Stimulated activated CD8-positive, alpha-beta memory T cell treated with anti-CD3 and anti-CD28 coated beads, Interleukin-7, amount 100 ng/mL, for 48 hours (primary cell): ENCODE measurements at regions not wholly inside any gene's neighbourhood (a gene's known extent, or its start where the extent isn't known, plus 50 kb on each side); places are given as distances from the start of the nearest gene placed in this dataset.
"Not testable (repeated sequence)": the region's sequence is repeated elsewhere in the genome, so short reads cannot be mapped to it uniquely, and the experiment has no call there.

Experiments used
- DNase-seq, 2 donors: peaks; one replicate each; pipeline ENCODE4 v3.0.0-alpha.2; 2020; ENCODE audit warnings: low read depth in 1 of 2; ENCODE audit errors: extremely low read depth in 1 of 2

GRCh38 chr6:115814907-115815306, 245.8 kb downstream of the FRK start:
- no peak for DNase-seq

- DNase-seq = no peak
Measured at GRCh38 chr6:115811541-115811940, 249.2 kb downstream of the FRK start.

GRCh38 chr6:115798229-115798628, 262.5 kb downstream of the FRK start:
- DNase-seq = no peak

GRCh38 chr6:115796829-115797228, 263.9 kb downstream of the FRK start:
- DNase-seq = no peak

- DNase-seq = no peak
Measured at GRCh38 chr6:115796061-115796460, 264.6 kb downstream of the FRK start.

- no peak for DNase-seq
Measured at GRCh38 chr6:115783402-115784061, 277.2 kb downstream of the FRK start.

GRCh38 chr6:115782612-115783011, 278.1 kb downstream of the FRK start:
- no peak for DNase-seq

- DNase-seq = no peak
Measured at GRCh38 chr6:115773741-115774140, 286.9 kb downstream of the FRK start.

GRCh38 chr6:115770851-115771250, 289.8 kb downstream of the FRK start:
- DNase-seq = no peak

GRCh38 chr6:115768500-115768899, 292.2 kb downstream of the FRK start:
- no peak for DNase-seq

GRCh38 chr6:115767931-115768330, 292.8 kb downstream of the FRK start:
- no peak for DNase-seq

- no peak for DNase-seq
Measured at GRCh38 chr6:115766745-115767462, 293.8 kb downstream of the FRK start.

- DNase-seq = no peak
Measured at GRCh38 chr6:115765966-115766365, 294.7 kb downstream of the FRK start.

- no peak for DNase-seq
Measured at GRCh38 chr6:115759051-115759450, 301.6 kb downstream of the FRK start.

GRCh38 chr6:115753446-115753845, 307.2 kb downstream of the FRK start:
- no peak for DNase-seq

GRCh38 chr6:115750946-115751345, 309.7 kb downstream of the FRK start:
- no peak for DNase-seq

GRCh38 chr6:115750292-115750691, 310.4 kb downstream of the FRK start:
- no peak for DNase-seq

- DNase-seq = no peak
Measured at GRCh38 chr6:115747719-115748118, 313.0 kb downstream of the FRK start.

GRCh38 chr6:115746583-115746982, 314.1 kb downstream of the FRK start:
- not testable (repeated sequence) for DNase-seq

- no peak for DNase-seq
Measured at GRCh38 chr6:115740907-115741306, 319.8 kb downstream of the FRK start.

GRCh38 chr6:115735610-115736009, 325.1 kb downstream of the FRK start:
- DNase-seq = no peak

- no peak for DNase-seq
Measured at GRCh38 chr6:115733426-115733825, 327.3 kb downstream of the FRK start.

GRCh38 chr6:115729036-115729435, 331.7 kb downstream of the FRK start:
- DNase-seq = no peak
